Smooth muscle cell (in vitro differentiated cells): ENCODE measurements at regions not wholly inside any gene's neighbourhood (a gene's known extent, or its start where the extent isn't known, plus 50 kb on each side); places are given as distances from the start of the nearest gene placed in this dataset.

Experiments used
- DNase-seq: peaks from one replicate; lab custom pipeline; 2025; ENCODE audit not compliant: unreplicated experiment; lab: John Stamatoyannopoulos, UW
- H2AFZ ChIP-seq: fragments of 200-600 bp; sonication (generic); 2 replicates; pipeline ENCODE4 v1.6.0; 2016; ENCODE audit warnings: antibody characterized with exemption, low read depth, mild to moderate bottlenecking
- H3F3A ChIP-seq: fragments of 200-600 bp; sonication (generic); 2 replicates; pipeline ENCODE4 v1.6.0; 2017; ENCODE audit warnings: antibody characterized with exemption, low read depth
- H3K27ac ChIP-seq: fragments of 200-600 bp; sonication (generic); 2 replicates; pipeline ENCODE4 v1.5.1; 2016; ENCODE audit warnings: low read depth, mild to moderate bottlenecking
- H3K27me3 ChIP-seq: fragments of 200-600 bp; sonication (generic); 2 replicates; pipeline ENCODE4 v1.6.1; 2016; ENCODE audit warnings: low read depth, mild to moderate bottlenecking
- H3K36me3 ChIP-seq: fragments of 200-600 bp; sonication (generic); 2 replicates; pipeline ENCODE4 v1.5.1; 2016; ENCODE audit warnings: low read depth
- H3K4me1 ChIP-seq: fragments of 200-600 bp; sonication (generic); 2 replicates; pipeline ENCODE4 v1.5.1; 2016; ENCODE audit warnings: low read depth
- H3K4me2 ChIP-seq: fragments of 200-600 bp; sonication (generic); 2 replicates; pipeline ENCODE4 v1.6.0; 2016; ENCODE audit warnings: mild to moderate bottlenecking
- H3K4me3 ChIP-seq: fragments of 200-600 bp; sonication (generic); 2 replicates; pipeline ENCODE4 v1.5.1; 2016; ENCODE audit warnings: mild to moderate bottlenecking
- H3K79me2 ChIP-seq: fragments of 200-600 bp; sonication (generic); 2 replicates; pipeline ENCODE4 v1.6.0; 2016; ENCODE audit warnings: low read depth, mild to moderate bottlenecking
- H3K9ac ChIP-seq: fragments of 200-600 bp; sonication (generic); 2 replicates; pipeline ENCODE4 v1.6.0; 2016; ENCODE audit warnings: low read depth
- H3K9me3 ChIP-seq: fragments of 200-600 bp; sonication (generic); replicated peaks from 2 replicates; pipeline ENCODE4 v1.5.1; 2016; ENCODE audit warnings: low read depth
- H4K20me1 ChIP-seq: fragments of 200-600 bp; sonication (generic); 2 replicates; pipeline ENCODE4 v1.6.0; 2016; ENCODE audit warnings: low read depth
- CTCF ChIP-seq: fragments of 200-600 bp; sonication (generic); IDR thresholded peaks from 2 replicates; pipeline ENCODE4 v1.5.1; 2017; ENCODE audit warnings: borderline replicate concordance, mild to moderate bottlenecking, antibody characterized with exemption; ENCODE audit not compliant: insufficient read depth, poor library complexity, severe bottlenecking
- WGBS: methylation state at CpG from one replicate; pipeline ENCODE4 v1.1.7; 2016; ENCODE audit warnings: low lambda C conversion rate; 5-methylcytosine and 5-hydroxymethylcytosine counted together

- 86% methylated on average over 2 of the region's 2 CpGs for WGBS
- no peak overlapping the region for H2AFZ ChIP-seq
Measured at GRCh38 chr1:188188317-188188716, 1359.6 kb downstream of the PLA2G4A start.

GRCh38 chr1:188194916-188195315, 1366.2 kb downstream of the PLA2G4A start:
- Histone ChIP-seq H3K4me1 (no peaks in the 10 kb centered on the region), H3K27ac (no peak overlapping the region), H3K79me2 (no peaks in the 10 kb centered on the region), H4K20me1 (no peaks in the 10 kb centered on the region), H3K27me3 (no peaks in the 10 kb centered on the region), H2AFZ (no peak overlapping the region), H3K4me3 (no peak overlapping the region), H3F3A (no peaks in the 10 kb centered on the region), H3K9ac (no peak overlapping the region), H3K36me3 (no peaks in the 10 kb centered on the region), H3K9me3 (no peaks in the 10 kb centered on the region), H3K4me2 (no peak overlapping the region)
- no peak for DNase-seq
- TF ChIP-seq CTCF, result no peak
- WGBS, result 82% methylated on average over 1 of the region's 1 CpG

More at GRCh38 chr1:188188317-188188716, 1359.6 kb downstream of the PLA2G4A start:
- Histone ChIP-seq H3K9me3 (no peaks in the 10 kb centered on the region), H3K4me3 (no peak overlapping the region), H4K20me1 (no peaks in the 10 kb centered on the region), H3K36me3 (no peaks in the 10 kb centered on the region), H3F3A (no peaks in the 10 kb centered on the region), H3K9ac (no peak overlapping the region), H3K27ac (no peak overlapping the region), H3K27me3 (no peaks in the 10 kb centered on the region), H3K79me2 (no peaks in the 10 kb centered on the region), H3K4me2 (no peak overlapping the region), H3K4me1 (no peaks in the 10 kb centered on the region)
- no peak for DNase-seq
- no peak for TF ChIP-seq CTCF

GRCh38 chr1:188218289-188218688, 1389.5 kb downstream of the PLA2G4A start:
- Histone ChIP-seq H3K79me2 (no peaks in the 10 kb centered on the region), H3K27me3 (no peaks in the 10 kb centered on the region), H3K4me3 (no peak overlapping the region), H3K4me1 (no peaks in the 10 kb centered on the region), H2AFZ (no peak overlapping the region), H3K9ac (no peak overlapping the region), H3K4me2 (no peak overlapping the region), H3K36me3 (no peaks in the 10 kb centered on the region), H3K27ac (no peak overlapping the region), H3F3A (no peaks in the 10 kb centered on the region), H4K20me1 (no peaks in the 10 kb centered on the region), H3K9me3 (no peaks in the 10 kb centered on the region)
- TF ChIP-seq CTCF, result no peak
- no peak for DNase-seq
- WGBS, result 93% methylated on average over 1 of the region's 1 CpG

GRCh38 chr1:188220051-188220450, 1391.3 kb downstream of the PLA2G4A start:
- Histone ChIP-seq H3K27me3 (no peaks in the 10 kb centered on the region), H3K9me3 (no peaks in the 10 kb centered on the region), H3K9ac (no peak overlapping the region), H3F3A (no peaks in the 10 kb centered on the region), H3K4me1 (no peaks in the 10 kb centered on the region), H3K36me3 (no peaks in the 10 kb centered on the region), H2AFZ (no peak overlapping the region), H3K27ac (no peak overlapping the region), H3K79me2 (no peaks in the 10 kb centered on the region), H3K4me2 (no peak overlapping the region), H3K4me3 (no peak overlapping the region), H4K20me1 (no peaks in the 10 kb centered on the region)
- WGBS, result 98% methylated on average over 1 of the region's 1 CpG
- DNase-seq, result no peak
- no peak for TF ChIP-seq CTCF
